ENCODE measurements at regions not wholly inside any gene's neighbourhood (a gene's known extent, or its start where the extent isn't known, plus 50 kb on each side); places are given as distances from the start of the nearest gene placed in this dataset.
"Not testable (repeated sequence)": the region's sequence is repeated elsewhere in the genome, so short reads cannot be mapped to it uniquely, and the experiment has no call there.

DNA sequence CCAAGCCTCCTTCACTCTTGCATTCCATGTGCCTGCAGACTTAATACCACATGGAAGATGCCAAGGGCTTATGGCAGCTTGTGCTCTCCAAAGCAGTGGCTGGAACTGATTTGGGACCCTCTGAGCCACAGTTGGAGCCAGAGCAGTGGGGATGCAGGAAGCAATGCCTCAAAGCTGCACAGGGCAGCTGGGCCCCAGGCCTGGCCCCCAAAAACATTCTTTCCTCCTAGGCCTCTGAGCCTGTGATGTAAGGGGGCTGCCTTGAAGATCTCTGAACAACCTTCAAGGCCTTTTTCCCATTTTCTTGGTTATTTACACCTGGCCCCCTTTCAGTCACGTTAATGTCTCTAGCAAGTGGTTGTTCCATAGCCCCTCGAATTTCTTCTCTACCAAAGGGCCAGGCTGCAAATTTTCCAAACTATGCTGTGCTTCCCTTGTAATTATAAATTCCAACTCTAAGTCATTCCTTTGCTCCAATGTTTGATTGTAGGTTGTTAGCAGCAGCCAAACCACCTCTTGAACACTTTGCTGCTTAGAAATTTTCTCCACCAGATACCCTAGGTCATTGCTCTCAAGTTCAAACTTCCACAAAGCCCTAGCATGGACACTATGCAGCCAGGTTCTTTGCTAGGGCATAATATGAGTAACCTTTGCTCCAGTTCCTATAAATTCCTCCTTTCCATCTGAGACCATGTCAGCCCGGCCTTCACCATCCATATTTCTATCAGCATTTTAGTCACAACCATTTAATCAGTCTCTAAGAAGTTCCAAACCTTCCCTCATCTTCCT, 245.0 kb upstream of the RBBP8 start:
- Histone ChIP-seq H3K27ac (no peak overlapping the region), H3K4me3 (no peak overlapping the region)

GRCh38 chr18:22688877-22689496, 244.1 kb upstream of the RBBP8 start:
- no peak overlapping the region for H3K4me3 ChIP-seq
- no peak overlapping the region for H3K27ac ChIP-seq

DNA sequence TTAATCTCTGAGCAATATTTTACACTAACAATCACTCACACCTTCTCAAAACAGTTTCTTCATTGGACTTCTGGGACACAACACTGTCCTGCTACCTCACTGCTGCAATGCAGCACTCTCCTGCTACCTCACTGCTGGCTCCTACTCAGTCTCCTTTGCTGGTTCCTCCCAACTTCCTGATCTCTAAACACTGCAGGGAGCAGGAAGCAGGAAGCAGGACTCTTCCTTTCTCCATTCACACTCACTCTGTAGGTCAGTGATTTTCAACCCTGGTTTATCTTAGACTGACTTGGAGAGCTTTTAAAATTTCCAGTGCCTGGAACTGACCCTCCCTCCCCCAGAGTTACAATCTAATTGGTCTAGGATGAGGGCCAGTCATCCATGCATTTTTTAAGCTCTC, 243.4 kb upstream of the RBBP8 start:
- Histone ChIP-seq H3K4me3 (no peak overlapping the region), H3K27ac (no peak overlapping the region)

GRCh38 chr18:22690556-22690955, 242.6 kb upstream of the RBBP8 start:
- Histone ChIP-seq H3K4me3 (no peak overlapping the region), H3K27ac (no peak overlapping the region)

DNA sequence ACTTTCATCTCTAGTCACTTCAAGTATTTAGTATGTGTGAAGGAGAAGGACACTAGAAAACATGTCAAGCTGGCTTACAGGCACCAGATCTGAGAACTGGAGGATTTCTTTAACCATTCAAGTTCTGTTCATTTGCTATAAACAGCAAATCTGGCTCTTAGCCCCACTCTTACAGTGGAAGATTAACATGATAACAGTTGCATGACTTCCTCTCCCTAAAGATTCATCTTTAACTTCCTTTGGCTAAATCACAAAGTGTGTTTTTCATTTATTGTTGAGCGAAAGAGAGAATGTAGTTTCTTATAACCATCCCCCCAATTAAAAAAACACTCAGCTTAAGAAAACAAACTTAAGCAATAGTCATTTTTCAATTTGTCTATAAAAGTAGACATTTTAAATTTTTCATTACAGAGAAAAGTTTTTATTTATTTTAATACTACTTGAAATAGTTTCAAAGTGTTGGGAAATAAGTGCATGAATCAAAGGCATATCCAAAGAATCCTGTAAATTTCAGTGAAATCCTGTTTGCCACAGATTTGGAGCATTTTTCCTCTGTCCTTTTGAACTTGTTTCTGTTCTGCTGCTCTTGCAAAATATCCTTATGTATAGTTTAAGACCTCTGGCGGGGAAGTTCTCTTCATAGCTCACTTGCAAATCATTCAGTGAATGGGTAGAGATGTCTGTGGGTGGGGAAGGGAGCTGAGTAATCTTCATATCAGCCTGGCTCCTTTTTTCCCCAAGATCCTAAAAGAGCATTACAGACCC, 241.0 kb upstream of the RBBP8 start:
- Histone ChIP-seq H3K27ac (peak overlapping the region in 1 of 21 experiments; percentile 46), H3K4me3 (no peak overlapping the region)

- no peak overlapping the region for H3K4me3 ChIP-seq
- no peak overlapping the region for H3K27ac ChIP-seq
These were observed 238.2 kb upstream of the RBBP8 start for GRCh38 chr18:22694954-22695353.

GRCh38 chr18:22695674-22696073, 237.5 kb upstream of the RBBP8 start:
- H3K4me3 ChIP-seq = no peak overlapping the region
- no peak overlapping the region for H3K27ac ChIP-seq

- no peak overlapping the region for H3K27ac ChIP-seq
These were observed 235.6 kb upstream of the RBBP8 start for GRCh38 chr18:22697561-22697960.

GRCh38 chr18:22698711-22699110, 234.4 kb upstream of the RBBP8 start:
- no peak overlapping the region for H3K4me3 ChIP-seq
- no peak overlapping the region for H3K27ac ChIP-seq

More at GRCh38 chr18:22697561-22697960, 235.6 kb upstream of the RBBP8 start:
- H3K4me3 ChIP-seq = no peak overlapping the region

DNA sequence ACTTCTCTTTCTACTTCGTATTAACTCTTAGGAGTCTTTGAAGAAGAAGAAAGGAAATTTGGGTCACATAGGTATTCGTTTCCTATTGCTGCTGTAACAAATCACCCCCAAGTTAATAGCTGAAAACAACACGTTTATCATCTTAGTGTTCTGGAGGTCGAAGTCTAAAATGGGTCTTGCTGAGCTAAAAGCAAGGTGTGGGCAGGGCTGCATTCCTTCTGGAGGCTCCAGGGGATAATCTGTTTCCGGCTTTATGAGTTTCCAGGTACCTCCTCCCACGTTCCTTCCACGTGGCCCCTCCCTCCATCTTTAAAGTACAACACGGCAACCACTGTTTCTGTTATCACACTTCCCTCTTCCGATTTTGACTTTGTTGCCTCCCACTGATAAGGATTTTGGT, 233.5 kb upstream of the RBBP8 start:
- no peak overlapping the region for H3K4me3 ChIP-seq
- H3K27ac ChIP-seq = no peak overlapping the region

- no peak overlapping the region for H3K4me3 ChIP-seq
- no peak overlapping the region for H3K27ac ChIP-seq
These were observed 232.2 kb upstream of the RBBP8 start for GRCh38 chr18:22700920-22701319.

DNA sequence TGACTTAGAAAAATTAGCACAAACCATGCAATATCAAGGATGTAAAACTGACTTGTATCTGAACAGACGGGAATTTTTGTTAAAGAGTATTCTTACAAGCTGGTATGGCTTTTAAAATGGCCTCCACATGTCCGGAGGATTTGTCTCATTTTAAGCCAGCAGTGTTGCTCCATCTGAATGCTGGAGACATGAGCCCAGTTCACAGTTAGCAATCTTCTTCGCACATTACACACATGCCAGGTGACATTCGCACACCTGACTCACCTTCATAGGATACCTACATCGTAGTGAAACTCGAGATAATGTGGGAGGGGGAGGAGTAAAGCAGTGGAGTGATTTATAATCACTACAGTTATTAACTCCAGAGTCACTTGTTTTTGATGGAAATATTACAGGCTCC, 231.8 kb upstream of the RBBP8 start:
- Histone ChIP-seq H3K27ac (no peak overlapping the region), H3K4me3 (no peak overlapping the region)

DNA sequence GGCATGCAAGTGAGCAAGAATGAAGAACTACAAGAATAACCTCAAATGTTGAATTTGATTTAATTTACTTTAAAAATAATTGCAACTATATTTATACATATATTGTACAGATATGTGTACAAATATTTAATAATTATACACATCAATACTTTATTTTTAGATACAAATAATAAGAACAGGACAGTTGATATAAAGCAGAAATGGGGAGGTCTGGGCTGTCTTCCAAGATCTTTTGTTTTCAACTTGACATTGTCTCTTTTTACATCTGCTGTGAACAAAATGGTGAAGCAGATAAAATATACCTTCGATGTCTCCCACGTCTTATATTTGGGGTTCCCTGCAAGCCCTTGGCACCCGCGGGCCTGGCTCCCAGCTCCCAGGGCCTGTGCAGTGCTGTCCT, 231.3 kb upstream of the RBBP8 start:
- no peak overlapping the region for H3K27ac ChIP-seq
- no peak overlapping the region for H3K4me3 ChIP-seq

DNA sequence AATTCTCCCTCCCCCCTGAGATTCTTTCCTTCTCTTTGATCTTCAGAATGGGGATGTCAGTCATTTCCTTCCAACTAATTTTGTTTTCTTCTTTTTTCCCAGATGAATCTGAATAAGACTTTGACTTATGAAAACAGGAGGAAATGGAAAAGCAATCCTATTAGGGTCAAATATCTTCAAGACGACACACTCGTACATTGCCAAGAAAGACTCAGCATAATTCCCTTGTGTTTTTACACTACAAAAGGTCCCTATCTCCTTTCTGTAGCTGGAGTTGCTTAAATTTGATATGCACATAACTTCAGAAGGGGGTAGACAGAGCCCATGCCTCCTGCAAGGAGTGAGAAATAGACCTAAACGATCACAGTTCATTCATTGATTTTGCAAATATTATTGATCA, 230.3 kb upstream of the RBBP8 start:
- H3K4me3 ChIP-seq = no peak overlapping the region
- no peak overlapping the region for H3K27ac ChIP-seq

GRCh38 chr18:22703883-22704585, 229.1 kb upstream of the RBBP8 start:
- H3K27ac ChIP-seq = no peak overlapping the region
- H3K4me3 ChIP-seq = no peak overlapping the region

DNA sequence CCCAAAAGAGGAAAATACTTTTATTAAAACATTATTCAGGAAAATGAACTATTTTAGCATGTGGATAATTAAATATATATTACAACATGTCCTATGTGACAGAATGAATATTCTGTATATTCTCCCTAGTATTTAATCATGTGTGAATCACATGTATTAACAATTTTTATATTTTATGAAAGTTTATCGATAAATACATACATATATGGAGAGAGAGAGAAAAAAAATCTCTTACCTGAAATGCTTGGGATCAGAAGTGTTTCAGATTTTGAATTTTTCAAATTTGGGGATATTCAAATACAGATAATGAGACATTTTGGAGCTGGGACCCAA, 228.6 kb upstream of the RBBP8 start:
- Histone ChIP-seq H3K4me3 (no peak overlapping the region), H3K27ac (no peak overlapping the region)

- H3K27ac ChIP-seq = no peak overlapping the region
- H3K4me3 ChIP-seq = no peak overlapping the region
These were observed 227.8 kb upstream of the RBBP8 start for GRCh38 chr18:22705328-22705727.

DNA sequence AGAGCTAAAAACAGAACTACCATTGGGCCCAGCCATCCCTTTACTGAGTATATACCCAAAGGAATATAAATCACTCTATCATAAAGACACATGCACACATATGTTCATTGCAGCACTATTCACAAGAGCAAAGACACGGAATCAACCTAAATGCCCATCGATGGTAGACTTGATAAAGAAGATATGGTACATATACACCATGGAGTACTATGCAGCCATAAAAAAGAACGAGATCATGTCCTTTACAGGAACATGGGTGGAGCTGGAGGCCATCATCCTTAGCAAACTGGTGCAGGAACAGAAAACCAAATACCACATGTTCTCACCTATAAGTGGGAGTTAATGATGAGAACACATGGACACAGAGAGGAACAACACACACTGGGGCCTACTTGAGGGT, 227.1 kb upstream of the RBBP8 start:
- not testable (repeated sequence) for H3K4me3 ChIP-seq, H3K27ac ChIP-seq

- Histone ChIP-seq H3K4me3 (no peak overlapping the region), H3K27ac (no peak overlapping the region)
These were observed 223.7 kb upstream of the RBBP8 start for GRCh38 chr18:22709288-22710060.

Data from skin epidermis (tissue), 12 donors.